Fibroblast of skin of left quadriceps (primary cell): ENCODE measurements at regions not wholly inside any gene's neighbourhood (a gene's known extent, or its start where the extent isn't known, plus 50 kb on each side); places are given as distances from the start of the nearest gene placed in this dataset.

Experiments used
- DNase-seq, 2 experiments: peaks; one replicate each; pipeline ENCODE4 v3.0.0-alpha.2; 2013; ENCODE audit warnings: low read depth in 2 of 2

GRCh38 chr20:50343125-50343489, 152.5 kb downstream of the CEBPB start:
- no peak for DNase-seq

GRCh38 chr20:50343490-50344179, 153.0 kb downstream of the CEBPB start:
- DNase-seq = no peak

GRCh38 chr20:50344232-50345071, 153.8 kb downstream of the CEBPB start:
- no peak for DNase-seq

GRCh38 chr20:50345712-50346373, 155.2 kb downstream of the CEBPB start:
- no peak for DNase-seq

- DNase-seq = peak; percentile 75 to 76
Measured at GRCh38 chr20:50346374-50347283, 156.0 kb downstream of the CEBPB start.

GRCh38 chr20:50347284-50348063, 156.8 kb downstream of the CEBPB start:
- no peak for DNase-seq

- DNase-seq = no peak
Measured at GRCh38 chr20:50348096-50348495, 157.5 kb downstream of the CEBPB start.

GRCh38 chr20:50350510-50351249, 159.5 kb upstream of the PTPN1 start:
- no peak for DNase-seq

GRCh38 chr20:50351541-50351940, 158.6 kb upstream of the PTPN1 start:
- DNase-seq = no peak

- no peak for DNase-seq
Measured at GRCh38 chr20:50353289-50353961, 156.8 kb upstream of the PTPN1 start.

GRCh38 chr20:50354721-50355589, 155.2 kb upstream of the PTPN1 start:
- no peak for DNase-seq

GRCh38 chr20:50355590-50356524, 154.3 kb upstream of the PTPN1 start:
- DNase-seq = no peak

- DNase-seq = no peak
Measured at GRCh38 chr20:50356525-50356885, 153.7 kb upstream of the PTPN1 start.

- DNase-seq = no peak
Measured at GRCh38 chr20:50356962-50357782, 153.0 kb upstream of the PTPN1 start.

- no peak for DNase-seq
Measured at GRCh38 chr20:50357783-50358161, 152.4 kb upstream of the PTPN1 start.

GRCh38 chr20:50358166-50358565, 152.0 kb upstream of the PTPN1 start:
- DNase-seq = no peak

- no peak for DNase-seq
Measured at GRCh38 chr20:50358971-50359370, 151.2 kb upstream of the PTPN1 start.
